Inferior parietal cortex (tissue), 1 donor: ENCODE measurements at regions not wholly inside any gene's neighbourhood (a gene's known extent, or its start where the extent isn't known, plus 50 kb on each side); places are given as distances from the start of the nearest gene placed in this dataset.

Experiments
- DNase-seq: peaks from one replicate; pipeline ENCODE4 v3.0.0-alpha.2; 2016; ENCODE audit errors: extremely low spot score

DNA sequence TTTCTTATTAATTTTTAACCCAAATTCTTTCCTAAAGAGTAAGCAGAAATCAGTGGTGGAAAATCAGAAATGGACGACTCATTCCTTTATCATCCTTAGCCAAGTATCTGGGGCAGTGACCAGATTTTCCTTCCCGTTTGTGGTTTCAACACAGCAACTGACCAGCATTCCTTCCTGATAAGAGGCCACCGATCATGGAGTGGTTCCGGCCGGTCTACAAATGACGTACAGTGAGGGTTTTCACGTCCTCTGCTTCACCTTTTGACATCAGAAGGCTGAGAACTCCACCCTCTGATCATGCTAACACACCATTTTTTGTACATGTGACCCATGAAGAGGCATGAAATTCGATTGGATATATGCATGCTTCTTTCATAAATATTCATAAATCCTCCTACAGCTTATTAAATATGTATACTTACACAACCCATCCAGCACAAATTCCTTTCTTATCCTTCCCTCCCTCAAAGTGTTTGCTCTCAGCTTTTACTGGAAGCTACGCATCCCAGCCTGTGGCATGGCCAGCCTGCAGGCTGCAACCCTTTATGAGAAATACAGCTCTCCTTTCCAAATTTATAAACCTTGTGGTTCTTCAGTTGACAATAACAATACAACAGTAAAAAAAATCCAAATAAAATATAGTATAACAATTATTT is 173.0 kb upstream of the CASK start:
- no peak for DNase-seq

DNA sequence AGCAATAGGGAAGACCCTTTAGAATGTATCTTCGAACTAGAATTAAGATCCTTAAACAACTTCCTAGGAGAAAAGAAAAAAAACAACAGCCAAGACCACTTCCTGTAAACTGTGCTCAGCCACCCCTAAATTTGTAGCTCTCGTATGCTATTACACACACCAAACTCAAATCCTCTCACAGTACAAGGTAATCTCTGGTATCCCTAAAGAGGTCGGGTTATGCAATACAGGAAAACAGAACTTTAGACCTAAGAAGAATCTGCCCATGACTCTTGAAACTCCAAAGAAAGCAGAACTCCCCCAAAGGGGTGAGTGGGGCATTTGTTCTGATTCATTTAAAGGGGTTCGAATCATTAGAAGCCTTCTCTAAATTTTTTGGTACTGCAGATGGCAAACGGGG is 170.9 kb upstream of the CASK start:
- no peak for DNase-seq

DNA sequence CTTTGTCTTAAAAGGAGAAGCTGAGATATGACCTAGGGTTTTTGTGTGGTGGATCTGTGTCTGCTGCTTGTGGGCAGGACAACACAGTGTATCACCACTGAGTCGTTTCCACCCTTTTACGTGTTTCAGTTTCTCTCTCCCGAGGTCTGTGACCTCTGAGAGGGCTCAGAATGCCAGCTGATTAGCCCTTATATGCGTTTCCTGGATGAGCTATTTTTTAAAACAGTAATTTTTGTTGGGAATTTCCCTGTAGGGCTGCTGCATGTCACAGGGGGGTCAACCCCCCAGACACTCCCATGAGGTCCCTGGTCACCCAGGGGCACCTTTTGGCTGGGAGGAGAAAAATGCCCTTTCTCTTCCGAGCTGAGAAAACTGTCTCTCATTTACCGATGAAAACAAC is 170.4 kb upstream of the CASK start:
- DNase-seq: no peak

DNA sequence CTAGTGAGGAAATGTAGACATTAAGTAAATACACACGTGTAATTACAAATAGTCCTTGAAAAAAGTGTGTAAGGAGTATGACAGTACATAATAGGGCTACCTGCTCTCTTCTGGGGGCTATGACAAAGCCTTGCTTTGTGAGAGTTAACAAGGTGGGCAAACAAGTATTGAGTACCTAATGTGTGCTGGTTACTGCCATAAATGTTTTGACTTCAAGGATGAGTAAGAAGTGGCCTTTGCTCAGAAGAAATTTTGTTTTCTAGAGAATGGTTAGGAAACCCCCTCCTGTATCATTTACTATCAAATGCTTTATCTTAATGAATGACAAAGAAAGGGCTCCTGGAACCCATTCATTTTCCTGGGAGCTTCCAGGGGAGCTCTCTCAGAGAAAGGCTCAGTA is 167.0 kb upstream of the CASK start:
- no peak for DNase-seq

DNA sequence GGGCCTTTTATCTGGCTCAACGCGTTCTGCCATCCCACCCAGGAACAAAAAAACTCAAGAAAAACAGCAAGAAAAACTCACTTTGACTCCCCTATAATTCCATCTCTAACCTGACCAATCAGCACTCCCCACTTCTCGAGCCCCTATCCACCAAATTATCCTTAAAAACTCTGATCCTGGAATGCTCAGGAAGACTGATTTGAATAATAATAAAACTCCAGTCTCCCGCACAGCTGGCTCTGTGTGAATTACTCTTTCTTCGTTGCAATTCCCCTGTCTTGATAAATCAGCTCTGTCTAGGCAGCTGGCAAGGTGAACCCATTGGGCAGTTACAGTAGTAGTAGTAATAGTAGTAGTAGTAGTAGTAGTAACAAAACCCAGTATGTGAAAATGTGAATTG is 165.7 kb upstream of the CASK start:
- no peak for DNase-seq

DNA sequence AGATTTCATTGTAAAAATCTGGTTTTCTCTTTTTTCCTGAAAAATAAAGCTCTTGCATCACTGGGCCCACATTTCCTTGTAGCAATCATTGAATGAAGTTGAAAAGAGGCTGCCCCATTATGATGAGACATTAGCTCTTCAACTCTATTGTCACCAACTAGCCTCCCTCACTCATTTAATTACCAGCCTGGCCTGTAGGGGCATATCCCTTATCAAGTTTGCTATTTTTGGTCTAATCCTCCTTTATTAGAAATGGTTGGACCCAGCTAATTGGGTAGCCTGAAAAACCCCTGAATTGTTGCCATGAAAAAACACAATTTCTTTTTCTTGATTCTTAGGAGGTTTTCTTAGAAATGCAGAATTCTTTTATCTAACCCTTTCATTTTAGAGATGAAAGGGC is 164.6 kb upstream of the CASK start:
- no peak for DNase-seq

DNA sequence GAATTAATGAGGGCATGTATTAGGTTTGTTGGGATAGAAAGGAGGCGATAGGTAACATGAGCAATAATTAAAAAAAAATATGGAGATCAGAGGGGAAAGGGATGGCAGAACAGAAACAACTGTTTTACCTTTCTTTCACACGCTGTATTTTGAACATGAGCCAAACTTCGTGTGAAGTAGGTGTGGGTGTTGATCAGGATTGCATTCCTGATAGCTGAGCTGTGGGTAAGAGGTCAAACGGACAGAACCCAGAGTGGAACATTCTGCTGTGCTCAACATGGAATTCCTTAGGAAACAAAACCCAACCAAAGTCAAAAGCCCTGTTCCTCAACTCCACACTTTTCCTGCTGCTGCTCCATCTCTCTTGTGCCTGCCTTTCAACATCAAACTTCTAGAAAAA is 162.5 kb upstream of the CASK start:
- no peak for DNase-seq

DNA sequence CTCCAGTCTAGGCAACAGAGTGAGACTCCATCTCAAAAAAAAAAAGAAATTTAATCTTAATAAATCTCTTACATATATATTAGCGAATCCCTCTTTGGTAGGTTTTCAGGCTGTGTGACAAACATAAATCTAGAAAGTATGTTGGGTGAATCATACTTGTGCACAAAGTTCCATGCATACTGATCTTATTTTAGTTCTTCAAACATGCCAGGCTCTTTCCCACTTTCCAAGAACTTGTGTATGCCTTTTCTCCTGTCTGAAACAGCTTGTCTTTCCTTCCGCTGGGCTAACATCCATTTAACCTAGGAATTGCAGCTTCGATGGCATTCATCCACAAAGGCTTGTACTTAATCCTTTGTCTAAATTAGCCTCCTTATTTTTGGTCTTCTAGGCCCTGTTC is 156.6 kb upstream of the CASK start:
- DNase-seq: no peak

DNA sequence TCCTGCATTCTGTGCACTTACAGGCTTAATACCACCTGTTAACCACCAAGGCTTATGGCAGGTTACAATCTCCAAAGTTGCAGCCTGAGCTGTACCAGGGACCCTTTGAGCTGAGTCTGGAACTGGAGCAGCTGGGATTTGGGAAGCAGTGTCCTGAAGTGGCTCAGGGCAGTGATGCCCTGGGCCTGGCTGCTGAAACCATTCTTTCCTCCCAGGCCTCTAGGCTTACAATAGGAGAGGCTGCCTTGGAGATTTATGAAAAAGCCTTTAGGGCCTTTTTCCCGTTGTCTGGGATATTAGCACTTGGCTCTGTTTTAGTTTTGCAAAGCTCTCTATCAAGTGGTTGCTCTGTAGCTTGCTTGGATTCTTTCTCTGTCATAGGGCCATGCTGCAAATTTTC is 154.3 kb upstream of the CASK start:
- DNase-seq: no peak

DNA sequence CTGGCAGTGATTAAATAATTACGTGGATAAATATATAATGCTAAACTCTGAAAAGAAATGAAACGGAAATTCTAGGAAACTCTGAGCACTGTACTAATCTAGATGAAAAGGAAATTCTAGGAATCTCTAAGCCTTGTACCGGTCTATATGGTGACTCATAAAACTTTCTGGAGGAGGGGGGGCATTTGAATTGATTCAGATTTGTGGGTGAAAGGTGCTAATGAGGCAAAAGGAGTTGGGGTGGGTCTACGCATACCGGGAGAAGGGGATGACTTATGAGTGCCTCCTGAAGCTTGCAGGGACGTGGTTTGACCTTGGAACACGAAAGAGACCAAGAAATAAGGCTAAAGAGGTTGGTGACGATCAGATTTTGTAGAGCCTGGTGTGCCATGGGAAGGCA is 151.7 kb upstream of the CASK start:
- DNase-seq: no peak

DNA sequence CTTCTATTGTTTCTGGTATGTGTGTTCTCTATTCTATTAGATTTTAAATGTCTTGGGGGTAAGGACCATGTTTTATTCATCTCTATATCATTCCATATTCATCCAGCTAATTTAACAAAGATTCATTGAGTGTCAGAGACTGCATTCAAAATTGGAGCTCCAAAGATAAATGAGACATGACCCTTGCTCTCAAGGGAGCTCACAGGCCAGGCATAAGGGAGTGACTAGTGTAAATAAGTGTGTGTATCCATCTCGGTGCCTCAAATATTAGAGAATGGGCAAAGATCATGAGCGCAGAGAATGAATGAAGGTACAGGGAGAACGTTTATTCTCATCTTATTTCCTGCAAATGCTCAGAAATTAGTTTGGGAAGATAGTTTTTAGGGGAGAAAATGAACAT is 150.1 kb upstream of the CASK start:
- no peak for DNase-seq

DNA sequence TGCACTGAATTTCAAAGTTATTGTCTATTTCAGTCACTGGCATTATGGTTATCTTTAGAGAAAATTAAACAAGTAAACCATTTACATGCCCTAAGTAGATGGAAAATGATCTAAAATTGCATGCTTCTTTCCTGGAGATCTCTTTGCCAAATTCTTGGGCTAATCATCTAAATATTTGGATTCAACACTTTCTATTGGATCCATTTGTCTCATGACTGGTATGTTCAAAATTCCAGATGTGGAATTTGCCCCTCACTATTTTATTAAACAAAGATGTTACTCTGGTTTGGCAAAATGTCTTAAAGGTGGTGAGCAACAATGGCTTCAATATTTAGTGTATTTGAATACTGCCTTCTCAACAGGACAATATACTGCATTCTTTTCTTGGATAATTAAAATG is 147.5 kb upstream of the CASK start:
- DNase-seq: no peak

DNA sequence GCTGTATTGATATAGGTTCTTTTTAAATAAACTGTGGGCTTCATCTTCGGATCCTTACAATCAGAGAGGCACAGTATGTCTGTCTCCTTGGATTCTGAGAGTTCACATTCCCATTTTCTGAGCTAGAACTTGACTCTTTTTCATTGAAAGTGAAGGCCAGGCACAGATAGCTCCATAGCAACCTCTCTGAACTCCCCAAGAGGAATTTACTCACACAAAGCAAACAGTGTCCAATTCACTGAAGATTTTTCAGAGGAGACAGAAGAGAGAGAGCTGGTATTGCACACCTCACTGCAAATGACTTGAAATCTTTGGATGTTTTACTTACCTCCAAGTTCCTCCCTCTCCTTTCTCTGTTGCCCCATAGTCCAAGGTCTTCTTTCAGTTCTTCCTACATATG is 130.9 kb upstream of the CASK start:
- DNase-seq: no peak

DNA sequence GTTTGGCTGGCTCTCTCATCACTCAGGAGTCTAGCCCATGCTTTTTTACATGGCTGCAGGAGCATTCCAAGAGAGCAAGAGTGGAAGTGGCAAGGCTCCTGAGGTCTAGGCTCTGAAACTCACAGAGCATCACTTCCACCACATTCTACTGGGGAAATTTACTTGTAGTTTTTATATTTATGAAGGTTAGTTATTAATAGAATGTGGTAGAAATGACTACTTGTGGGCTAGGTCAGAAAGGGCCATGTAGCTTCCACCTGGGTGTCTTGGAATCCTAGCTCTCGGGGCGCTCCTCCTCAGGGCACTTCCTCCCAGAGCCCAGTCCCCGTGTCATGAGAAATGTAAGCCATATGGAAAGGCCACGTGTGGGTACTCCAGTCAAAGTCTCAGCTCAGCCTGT is 127.0 kb upstream of the CASK start:
- DNase-seq: no peak

DNA sequence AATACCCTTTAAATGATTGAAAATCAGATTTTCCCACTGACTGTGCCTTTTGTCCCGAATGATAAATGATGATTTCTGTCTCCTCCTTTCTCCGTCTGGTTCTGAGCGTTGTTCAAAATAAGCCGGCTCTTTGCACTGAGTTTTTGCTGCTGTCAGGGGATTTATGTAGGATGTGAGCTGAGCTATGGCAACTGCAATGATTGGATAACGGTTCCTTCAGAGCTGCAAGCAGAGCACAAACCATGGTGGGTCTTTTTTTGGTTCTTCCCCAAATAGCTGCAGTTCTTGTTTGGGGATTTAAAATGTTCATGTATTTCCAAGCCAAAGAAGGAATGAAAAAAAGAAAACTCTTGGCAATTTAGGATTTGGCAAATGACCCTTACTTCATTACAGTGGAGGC is 124.5 kb upstream of the CASK start:
- DNase-seq: no peak

DNA sequence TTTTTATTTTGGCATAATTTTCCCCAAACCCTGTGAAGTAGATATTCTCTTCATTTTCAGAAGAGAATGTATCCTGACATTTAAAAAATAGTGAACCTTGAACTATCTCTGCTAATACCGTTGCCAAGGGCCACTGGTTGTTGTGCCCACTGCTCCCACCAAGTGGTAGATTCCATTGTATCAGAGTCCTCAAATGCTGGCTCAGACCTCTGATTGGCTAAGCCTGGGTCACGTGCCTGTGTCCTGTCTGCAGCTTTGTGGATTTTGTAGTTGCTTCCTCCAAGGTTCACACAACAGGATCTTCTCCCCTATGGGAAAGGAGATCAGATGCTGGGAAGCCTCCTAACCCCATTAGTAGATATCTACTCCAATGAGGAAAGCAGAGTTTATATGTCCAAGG is 104.8 kb upstream of the CASK start:
- DNase-seq: no peak

DNA sequence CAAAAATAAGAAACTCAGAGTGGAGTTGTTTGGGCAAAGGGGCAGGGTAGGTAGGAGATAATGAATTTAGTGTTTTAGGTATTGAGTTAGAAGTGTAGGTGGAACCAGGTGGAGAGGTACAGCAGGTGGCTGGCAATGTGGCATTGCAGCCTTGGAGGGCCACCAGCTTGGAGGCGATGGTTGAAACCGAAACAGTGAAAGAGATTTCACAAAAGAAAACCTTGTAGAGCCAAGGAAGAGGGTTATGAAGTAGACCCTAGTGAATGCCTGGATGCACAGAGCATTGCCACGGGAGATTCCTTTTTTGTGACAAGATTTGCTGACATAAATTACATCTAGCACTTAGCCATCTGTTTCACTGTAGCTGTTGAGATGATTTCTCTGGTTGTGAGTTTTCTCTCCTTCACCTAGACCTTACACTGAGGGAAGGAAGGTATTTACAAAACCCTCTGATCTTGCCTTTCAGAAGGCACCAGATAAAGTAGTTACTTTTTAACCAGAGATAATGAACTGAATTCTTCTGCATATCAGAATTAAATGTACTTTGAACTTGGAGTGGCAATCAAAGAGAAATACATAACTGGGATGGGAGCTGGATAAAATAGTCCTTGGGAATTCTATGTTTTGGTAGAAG is 104.1 kb upstream of the CASK start:
- no peak for DNase-seq

DNA sequence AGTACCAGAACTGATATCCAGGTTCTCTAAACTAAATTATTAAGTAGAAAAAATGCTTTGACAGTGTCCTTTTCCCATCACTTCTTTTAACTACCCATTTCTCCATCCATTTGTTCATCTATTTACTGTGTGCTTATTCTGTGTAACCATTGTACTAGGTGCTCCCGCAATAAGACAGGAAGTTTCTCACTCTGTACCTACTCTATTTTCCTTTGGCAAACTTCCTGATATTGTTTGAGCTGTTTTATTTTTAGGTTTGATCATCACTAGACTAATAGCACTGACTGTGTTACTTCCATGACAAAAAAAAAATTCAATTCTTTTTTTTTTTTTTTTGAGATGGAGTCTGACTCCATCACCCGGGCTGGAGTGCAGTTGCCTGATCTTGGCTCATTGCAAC is 102.5 kb upstream of the CASK start:
- DNase-seq: no peak

DNA sequence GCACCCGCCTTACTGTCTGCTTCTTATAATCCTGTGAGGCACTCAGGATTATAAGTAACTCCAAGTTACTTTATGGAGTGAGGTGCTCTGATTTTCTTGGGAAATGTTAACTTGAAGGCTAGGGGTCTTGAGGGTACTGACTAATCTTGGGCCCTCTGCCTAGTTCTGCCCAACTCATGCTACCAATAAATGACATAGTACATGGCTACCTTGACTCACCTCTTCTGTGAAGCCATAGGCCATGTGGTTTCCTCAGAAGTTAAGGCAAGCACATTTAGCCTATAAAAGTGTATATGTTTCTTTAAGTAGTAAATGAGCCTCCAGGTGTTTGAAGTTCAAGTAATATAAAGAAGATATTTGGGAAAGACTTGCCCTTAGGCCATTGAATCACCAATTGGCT is 99.8 kb upstream of the CASK start:
- DNase-seq: no peak

DNA sequence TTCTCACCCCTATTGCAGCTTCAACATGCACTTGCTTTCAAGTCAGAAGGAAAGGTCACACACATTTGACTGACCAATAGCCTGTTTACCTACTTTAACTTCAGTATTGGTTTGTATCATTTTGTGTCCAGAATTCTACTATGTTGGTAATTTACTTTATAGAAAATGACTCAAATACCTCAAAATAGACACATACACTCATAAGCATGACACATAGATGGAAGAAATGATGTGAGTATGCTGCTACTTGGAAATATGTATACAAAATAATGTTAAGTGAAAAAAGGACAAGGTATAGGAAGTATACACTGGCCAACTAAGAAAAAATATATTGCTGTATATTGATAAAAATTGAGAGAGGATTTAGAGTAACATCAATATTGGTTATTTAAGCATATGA is 98.8 kb upstream of the CASK start:
- no peak for DNase-seq

DNA sequence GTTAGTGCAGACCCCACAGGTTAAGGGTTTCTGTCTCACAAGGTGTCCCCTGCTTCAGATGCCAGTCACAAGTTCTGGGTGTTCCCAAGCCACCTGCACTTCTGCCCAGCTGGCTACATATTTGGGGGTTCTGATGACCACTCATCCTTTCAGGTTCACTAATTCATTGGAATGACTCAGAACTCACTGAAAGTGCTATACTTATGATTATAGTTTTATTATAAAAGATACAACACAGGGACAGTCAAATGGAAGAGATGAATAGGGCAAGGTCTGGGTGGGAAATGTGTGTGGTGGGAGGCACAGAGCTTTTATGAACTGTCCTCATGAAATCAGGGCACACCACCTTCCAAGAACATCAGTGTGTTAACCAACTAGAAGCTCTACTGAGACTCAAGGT is 97.7 kb upstream of the CASK start:
- no peak for DNase-seq

DNA sequence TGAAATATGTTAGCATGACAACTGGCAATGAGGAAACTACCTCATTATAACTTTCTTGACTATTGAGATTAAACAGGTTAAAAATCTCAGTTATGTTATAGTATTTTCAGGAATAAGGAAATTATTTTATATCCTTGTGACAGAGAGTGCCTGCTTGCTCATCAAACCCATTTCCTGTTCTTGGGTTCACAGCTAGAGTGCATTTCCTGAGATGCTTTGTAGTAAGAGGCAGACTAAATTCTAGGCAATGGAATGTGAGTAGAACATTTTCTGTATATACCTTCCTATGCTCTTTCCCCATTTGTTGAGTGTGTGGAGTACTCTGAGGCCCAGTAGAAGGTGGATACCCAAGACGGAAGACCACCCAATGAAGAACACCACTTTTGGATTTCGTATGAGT is 96.9 kb upstream of the CASK start:
- DNase-seq: no peak

DNA sequence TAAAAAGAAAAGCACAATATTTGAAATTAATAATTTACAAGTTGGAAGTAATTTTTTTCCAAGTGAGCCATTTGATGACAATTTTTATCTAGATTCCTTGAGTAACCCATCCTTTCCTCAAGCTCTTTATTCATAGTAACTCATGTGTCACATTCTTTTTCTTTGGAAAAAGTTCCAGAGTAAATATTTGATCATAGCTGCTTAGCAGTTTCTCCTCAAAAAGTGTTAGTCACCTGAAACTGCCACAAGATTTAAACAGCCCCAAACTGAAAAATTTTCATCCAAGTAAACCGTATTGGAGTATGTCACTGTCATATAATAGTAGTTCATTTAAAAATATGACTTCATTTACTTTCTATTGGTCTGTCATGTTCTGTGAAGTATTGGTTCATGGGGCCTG is 94.6 kb upstream of the CASK start:
- DNase-seq: no peak

DNA sequence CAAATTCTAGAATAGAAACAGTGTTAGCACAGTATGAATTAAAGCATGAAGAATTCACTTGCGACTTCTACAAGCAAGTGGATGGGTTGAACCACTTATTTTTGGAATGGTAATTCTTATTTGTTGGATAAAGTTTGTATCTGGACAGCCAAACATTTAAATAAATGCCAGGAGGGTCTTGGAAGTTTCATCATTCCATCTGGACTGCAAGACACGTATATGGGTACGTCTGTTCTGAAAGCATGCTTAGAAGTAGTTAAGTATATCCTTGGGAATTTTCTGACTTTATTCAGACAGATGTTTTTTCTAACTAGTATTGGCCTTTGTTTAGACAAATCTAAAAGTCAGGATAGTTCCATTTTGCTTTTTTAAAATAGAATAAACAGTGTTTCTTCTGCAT is 77.5 kb upstream of the CASK start:
- DNase-seq: no peak
